ENCODE measurements at regions not wholly inside any gene's neighbourhood (a gene's known extent, or its start where the extent isn't known, plus 50 kb on each side); places are given as distances from the start of the nearest gene placed in this dataset.

DNA sequence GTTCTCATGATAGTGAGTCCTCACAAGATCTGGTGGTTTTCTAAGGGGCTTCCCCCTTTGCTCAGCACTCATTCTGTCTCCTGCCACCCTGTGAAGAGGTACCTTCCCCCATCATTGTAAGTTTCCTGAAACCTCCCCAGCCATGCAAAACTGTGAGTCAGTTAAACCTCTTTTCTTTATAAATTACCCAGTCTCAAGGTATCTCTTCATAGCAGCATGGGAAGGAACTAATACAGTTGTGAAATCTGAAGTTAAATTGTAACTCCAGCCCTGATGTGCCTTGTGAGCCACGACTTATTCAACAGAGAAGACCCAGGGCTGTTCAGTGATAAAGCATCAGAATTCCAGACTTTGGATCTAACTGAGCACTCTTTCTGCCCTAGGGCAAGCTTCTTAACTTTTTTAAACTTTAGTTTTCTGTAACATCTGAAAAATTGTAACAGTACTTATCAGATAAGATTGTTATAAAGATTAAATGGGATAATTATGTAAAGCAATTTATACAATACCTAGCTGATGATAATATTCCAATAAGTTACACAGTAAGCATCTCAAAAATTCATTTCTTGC is 220.0 kb downstream of the TRPC6 start:
- TF ChIP-seq, protein P1, sequence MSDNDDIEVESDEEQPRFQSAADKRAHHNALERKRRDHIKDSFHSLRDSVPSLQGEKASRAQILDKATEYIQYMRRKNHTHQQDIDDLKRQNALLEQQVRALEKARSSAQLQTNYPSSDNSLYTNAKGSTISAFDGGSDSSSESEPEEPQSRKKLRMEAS (IDR thresholded peaks at IDR 0.05; ENCODE audit: low read depth, low read length): no peak
- TF ChIP-seq, protein P2, sequence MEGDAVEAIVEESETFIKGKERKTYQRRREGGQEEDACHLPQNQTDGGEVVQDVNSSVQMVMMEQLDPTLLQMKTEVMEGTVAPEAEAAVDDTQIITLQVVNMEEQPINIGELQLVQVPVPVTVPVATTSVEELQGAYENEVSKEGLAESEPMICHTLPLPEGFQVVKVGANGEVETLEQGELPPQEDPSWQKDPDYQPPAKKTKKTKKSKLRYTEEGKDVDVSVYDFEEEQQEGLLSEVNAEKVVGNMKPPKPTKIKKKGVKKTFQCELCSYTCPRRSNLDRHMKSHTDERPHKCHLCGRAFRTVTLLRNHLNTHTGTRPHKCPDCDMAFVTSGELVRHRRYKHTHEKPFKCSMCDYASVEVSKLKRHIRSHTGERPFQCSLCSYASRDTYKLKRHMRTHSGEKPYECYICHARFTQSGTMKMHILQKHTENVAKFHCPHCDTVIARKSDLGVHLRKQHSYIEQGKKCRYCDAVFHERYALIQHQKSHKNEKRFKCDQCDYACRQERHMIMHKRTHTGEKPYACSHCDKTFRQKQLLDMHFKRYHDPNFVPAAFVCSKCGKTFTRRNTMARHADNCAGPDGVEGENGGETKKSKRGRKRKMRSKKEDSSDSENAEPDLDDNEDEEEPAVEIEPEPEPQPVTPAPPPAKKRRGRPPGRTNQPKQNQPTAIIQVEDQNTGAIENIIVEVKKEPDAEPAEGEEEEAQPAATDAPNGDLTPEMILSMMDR (IDR thresholded peaks at IDR 0.05; ENCODE audit: low read depth, low read length): no peak
- no peak for TF ChIP-seq POLR2A (IDR thresholded peaks at IDR 0.05; ENCODE audit: extremely low read depth, insufficient read length)

Data from NB4 (cell line).